ENCODE measurements at regions not wholly inside any gene's neighbourhood (a gene's known extent, or its start where the extent isn't known, plus 50 kb on each side); places are given as distances from the start of the nearest gene placed in this dataset.

- TF ChIP-seq CTCF (IDR thresholded peaks at IDR 0.05; ENCODE audit: insufficient read depth, low read depth, low read length) (no peak), EZH2 (IDR thresholded peaks at IDR 0.05; ENCODE audit: insufficient read depth, low read length) (no peak)
Observed at GRCh38 chr15:89414571-89414970, 79.9 kb upstream of the POLG start.
